ENCODE measurements at regions not wholly inside any gene's neighbourhood (a gene's known extent, or its start where the extent isn't known, plus 50 kb on each side); places are given as distances from the start of the nearest gene placed in this dataset.
A peak's percentile ranks its signal among the peaks of the same experiment; 100 is the strongest.

DNA sequence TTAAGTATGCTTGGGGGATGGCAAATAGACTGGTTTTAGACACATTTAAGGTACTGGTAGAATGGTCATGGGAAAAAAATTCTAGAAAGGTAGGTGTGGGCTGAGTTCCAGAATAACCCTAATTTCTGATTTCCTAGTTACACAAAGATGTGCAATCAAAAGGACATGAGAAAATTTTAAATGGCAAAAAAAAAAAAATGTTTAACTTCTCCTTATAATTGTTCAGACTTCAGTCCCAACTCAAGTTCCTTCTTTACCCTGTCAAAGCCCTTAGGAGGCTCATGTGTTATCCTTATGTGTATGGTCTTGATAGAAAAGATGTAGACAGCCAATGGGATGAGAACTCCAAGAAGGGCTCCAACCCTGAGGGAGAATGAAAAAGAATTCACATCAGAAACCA, 153.3 kb upstream of the PLEKHG7 start:
- H3K9me3 ChIP-seq (ENCODE audit: control insufficient read depth, insufficient read depth, low read length), result no peaks in the 10 kb centered on the region
- no peaks in the 10 kb centered on the region for H3K36me3 ChIP-seq (ENCODE audit: control insufficient read depth, insufficient read depth, low read length)
- Mint-ChIP-seq H3K4me3 (no peak overlapping the region), H3K27ac (peak overlapping the region in 1 of 2 donors; percentile 14), H3K27me3 (ENCODE audit: low read depth in 2 of 2) (no peaks in the 10 kb centered on the region), H3K4me1 (peaks cover 17 to 20% of the 10 kb centered on the region in 2 donors), H3K36me3 (peaks cover 5% of the 10 kb centered on the region), H3K9me3 (peaks cover 2 to 3% of the 10 kb centered on the region in 2 donors)
- no peak for ATAC-seq
- TF ChIP-seq, protein P1, sequence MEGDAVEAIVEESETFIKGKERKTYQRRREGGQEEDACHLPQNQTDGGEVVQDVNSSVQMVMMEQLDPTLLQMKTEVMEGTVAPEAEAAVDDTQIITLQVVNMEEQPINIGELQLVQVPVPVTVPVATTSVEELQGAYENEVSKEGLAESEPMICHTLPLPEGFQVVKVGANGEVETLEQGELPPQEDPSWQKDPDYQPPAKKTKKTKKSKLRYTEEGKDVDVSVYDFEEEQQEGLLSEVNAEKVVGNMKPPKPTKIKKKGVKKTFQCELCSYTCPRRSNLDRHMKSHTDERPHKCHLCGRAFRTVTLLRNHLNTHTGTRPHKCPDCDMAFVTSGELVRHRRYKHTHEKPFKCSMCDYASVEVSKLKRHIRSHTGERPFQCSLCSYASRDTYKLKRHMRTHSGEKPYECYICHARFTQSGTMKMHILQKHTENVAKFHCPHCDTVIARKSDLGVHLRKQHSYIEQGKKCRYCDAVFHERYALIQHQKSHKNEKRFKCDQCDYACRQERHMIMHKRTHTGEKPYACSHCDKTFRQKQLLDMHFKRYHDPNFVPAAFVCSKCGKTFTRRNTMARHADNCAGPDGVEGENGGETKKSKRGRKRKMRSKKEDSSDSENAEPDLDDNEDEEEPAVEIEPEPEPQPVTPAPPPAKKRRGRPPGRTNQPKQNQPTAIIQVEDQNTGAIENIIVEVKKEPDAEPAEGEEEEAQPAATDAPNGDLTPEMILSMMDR (IDR thresholded peaks at IDR 0.05), result no peak
- no peak overlapping the region for H3K4me3 ChIP-seq (ENCODE audit: low read length)
- intact Hi-C loops (cut with micrococcal nuclease), result no loop called here
- DNase-seq, result no peak
- peaks cover 22% of the 10 kb centered on the region for H3K4me1 ChIP-seq (ENCODE audit: control insufficient read depth, insufficient read depth, low read length)
- no peaks in the 10 kb centered on the region for H3K27me3 ChIP-seq (ENCODE audit: control insufficient read depth, insufficient read depth, low read length)
- no peak overlapping the region for H3K27ac ChIP-seq (ENCODE audit: low read length)

DNA sequence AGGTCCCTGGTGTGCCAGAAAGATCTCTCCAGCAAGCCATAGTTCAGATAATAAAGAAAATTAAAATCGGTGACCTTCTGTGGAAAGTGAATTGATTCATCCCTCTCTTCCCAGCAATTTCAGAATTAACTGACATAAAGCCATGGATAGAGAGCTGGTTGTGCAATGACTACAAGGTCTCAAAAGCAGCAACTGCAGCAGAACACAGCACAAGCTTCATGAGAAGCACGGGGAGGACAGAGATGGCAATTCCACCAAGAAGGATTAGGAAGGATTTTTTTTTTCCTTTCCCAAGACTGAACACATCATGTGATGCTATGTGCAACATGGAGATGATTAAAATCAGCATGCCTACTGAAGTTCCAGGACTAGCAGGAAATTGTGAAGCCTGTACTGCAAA, 154.9 kb upstream of the PLEKHG7 start:
- H3K27me3 ChIP-seq (ENCODE audit: control insufficient read depth, insufficient read depth, low read length), result no peaks in the 10 kb centered on the region
- no peaks in the 10 kb centered on the region for H3K27me3 Mint-ChIP-seq (ENCODE audit: low read depth in 2 of 2)
- H3K27ac Mint-ChIP-seq, result no peak overlapping the region

DNA sequence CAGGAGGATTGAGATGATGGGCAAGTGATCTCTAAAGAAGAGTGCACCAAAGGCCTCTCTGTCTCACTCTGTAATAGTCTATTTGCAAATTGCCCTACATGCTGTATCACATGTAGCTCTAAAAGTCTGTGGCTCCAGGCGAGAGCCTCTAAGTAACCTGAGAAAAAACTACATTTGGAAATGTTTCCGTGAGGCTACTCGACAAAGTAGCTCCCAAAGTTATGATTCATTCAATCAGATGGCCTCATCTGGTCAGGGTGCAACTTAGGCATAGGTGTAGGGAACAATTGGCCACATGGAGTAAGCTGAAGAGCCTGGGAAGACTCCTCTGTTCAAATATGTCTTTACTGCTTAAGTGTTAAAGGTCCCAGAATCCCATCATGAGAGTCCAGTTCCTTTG, 155.4 kb upstream of the PLEKHG7 start:
- no peaks in the 10 kb centered on the region for H3K27me3 Mint-ChIP-seq (ENCODE audit: low read depth in 2 of 2)
- no peak for DNase-seq
- no peaks in the 10 kb centered on the region for H3K9me3 ChIP-seq (ENCODE audit: control insufficient read depth, insufficient read depth, low read length)
- H3K4me1 ChIP-seq (ENCODE audit: control insufficient read depth, insufficient read depth, low read length), result peaks cover 23% of the 10 kb centered on the region
- H3K4me1 Mint-ChIP-seq, result peaks cover 33 to 37% of the 10 kb centered on the region in 2 donors
- peaks cover 2 to 3% of the 10 kb centered on the region in 2 donors for H3K9me3 Mint-ChIP-seq
- H3K36me3 Mint-ChIP-seq, result peaks cover 7% of the 10 kb centered on the region
- intact Hi-C loops (cut with micrococcal nuclease), result no loop called here
- no peak for ATAC-seq
- no peak overlapping the region for H3K4me3 ChIP-seq (ENCODE audit: low read length)
- H3K36me3 ChIP-seq (ENCODE audit: control insufficient read depth, insufficient read depth, low read length), result no peaks in the 10 kb centered on the region
- 92% methylated on average over 3 of the region's 3 CpGs for WGBS (ENCODE audit: insufficient coverage)
- H3K27ac ChIP-seq (ENCODE audit: low read length), result no peak overlapping the region
- H3K27me3 ChIP-seq (ENCODE audit: control insufficient read depth, insufficient read depth, low read length), result no peaks in the 10 kb centered on the region
- no peak overlapping the region for H3K27ac Mint-ChIP-seq
- TF ChIP-seq, protein P1 (IDR thresholded peaks at IDR 0.05), result no peak
- no peak overlapping the region for H3K4me3 Mint-ChIP-seq

More for the DNA sequence above, 154.9 kb upstream of the PLEKHG7 start:
- Mint-ChIP-seq H3K36me3 (peaks cover 7% of the 10 kb centered on the region), H3K4me1 (peaks cover 31 to 36% of the 10 kb centered on the region in 2 donors), H3K9me3 (peaks cover 2 to 3% of the 10 kb centered on the region in 2 donors), H3K4me3 (no peak overlapping the region)
- DNase-seq, result no peak
- peaks cover 25% of the 10 kb centered on the region for H3K4me1 ChIP-seq (ENCODE audit: control insufficient read depth, insufficient read depth, low read length)
- TF ChIP-seq, protein P1 (IDR thresholded peaks at IDR 0.05), result no peak
- H3K9me3 ChIP-seq (ENCODE audit: control insufficient read depth, insufficient read depth, low read length), result no peaks in the 10 kb centered on the region
- no peak for ATAC-seq
- no peak overlapping the region for H3K4me3 ChIP-seq (ENCODE audit: low read length)
- no peak overlapping the region for H3K27ac ChIP-seq (ENCODE audit: low read length)
- intact Hi-C loops (cut with micrococcal nuclease), result no loop called here
- no peaks in the 10 kb centered on the region for H3K36me3 ChIP-seq (ENCODE audit: control insufficient read depth, insufficient read depth, low read length)
- WGBS (ENCODE audit: insufficient coverage), result 100% methylated on average over 2 of the region's 2 CpGs

DNA sequence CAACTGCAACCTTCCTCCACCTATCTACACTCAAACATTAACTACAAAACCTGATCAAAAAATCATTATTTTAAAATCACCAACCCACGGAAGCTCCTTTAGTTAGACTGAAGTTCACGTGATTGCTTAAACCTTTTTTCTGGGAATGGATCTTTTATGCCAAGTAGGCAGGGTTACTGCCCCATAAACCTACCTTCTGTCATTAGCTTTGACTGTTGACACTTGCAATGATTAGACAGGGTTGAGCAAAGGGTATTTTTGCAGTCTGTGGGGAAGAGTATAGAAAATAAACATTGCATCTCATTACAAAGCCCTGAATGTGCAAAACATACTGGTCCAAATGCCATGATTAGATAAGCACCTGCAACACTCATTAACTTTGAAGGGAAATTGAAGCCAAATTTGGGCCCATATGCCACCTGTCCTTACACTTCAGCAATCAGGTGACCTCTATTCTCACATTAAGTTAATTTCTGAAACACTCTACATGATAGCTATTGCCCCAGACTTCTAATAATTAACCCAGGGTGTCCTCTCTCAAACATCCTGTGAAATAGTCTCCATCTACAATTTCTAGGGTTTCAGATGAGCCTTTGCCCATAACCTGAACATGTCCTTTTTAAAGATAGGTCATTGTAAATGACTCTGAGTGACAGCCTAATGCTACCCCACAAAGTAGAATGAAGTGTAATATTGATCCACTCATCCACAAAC, 156.0 kb upstream of the PLEKHG7 start:
- intact Hi-C loops (cut with micrococcal nuclease), result no loop called here
- Mint-ChIP-seq H3K27ac (no peak overlapping the region), H3K36me3 (peaks cover 7% of the 10 kb centered on the region), H3K27me3 (ENCODE audit: low read depth in 2 of 2) (no peaks in the 10 kb centered on the region), H3K4me1 (peaks cover 39 to 43% of the 10 kb centered on the region in 2 donors), H3K9me3 (peaks cover 2 to 3% of the 10 kb centered on the region in 2 donors), H3K4me3 (no peak overlapping the region)
- no peaks in the 10 kb centered on the region for H3K36me3 ChIP-seq (ENCODE audit: control insufficient read depth, insufficient read depth, low read length)
- H3K4me3 ChIP-seq (ENCODE audit: low read length), result no peak overlapping the region
- H3K27ac ChIP-seq (ENCODE audit: low read length), result no peak overlapping the region
- no peak for ATAC-seq
- no peak for DNase-seq
- H3K9me3 ChIP-seq (ENCODE audit: control insufficient read depth, insufficient read depth, low read length), result no peaks in the 10 kb centered on the region
- TF ChIP-seq, protein P1 (IDR thresholded peaks at IDR 0.05), result no peak
- peaks cover 22% of the 10 kb centered on the region for H3K4me1 ChIP-seq (ENCODE audit: control insufficient read depth, insufficient read depth, low read length)
- no peaks in the 10 kb centered on the region for H3K27me3 ChIP-seq (ENCODE audit: control insufficient read depth, insufficient read depth, low read length)
- WGBS (ENCODE audit: insufficient coverage), result no CpG with 5 or more reads among the region's 2 CpGs

Measured in natural killer cell (primary cell).